Activated CD4-positive, alpha-beta T cell treated with anti-CD3 and anti-CD28 coated beads for 36 hours (primary cell): ENCODE measurements at regions not wholly inside any gene's neighbourhood (a gene's known extent, or its start where the extent isn't known, plus 50 kb on each side); places are given as distances from the start of the nearest gene placed in this dataset.

Experiments
- ATAC-seq: fragments of 200-7000 bp; cut with Tn5 transposase; one replicate; pipeline ENCODE4 v1.10.0; 2021; ENCODE audit warnings: mild to moderate bottlenecking, moderate library complexity
- CTCF ChIA-PET: fragments of 350-600 bp; sonication (Branson Sonifier 250); formaldehyde crosslinking; loops from one replicate; lab custom pipeline; 2021; ENCODE audit warnings: antibody characterized with exemption; lab: Charles Lee
- POLR2A ChIA-PET: fragments of 350-600 bp; sonication (Branson Sonifier 250); formaldehyde crosslinking; loops from one replicate; lab custom pipeline; 2021; ENCODE audit warnings: antibody characterized with exemption, inconsistent platforms; lab: Charles Lee
- DNase-seq: peaks from one replicate; pipeline ENCODE4 v3.0.0-alpha.2; 2020
- H3K27ac Mint-ChIP-seq: one replicate; pipeline ENCODE4 v1.8.0; 2021; ENCODE audit warnings: mixed read lengths
- H3K27me3 Mint-ChIP-seq: one replicate; pipeline ENCODE4 v1.8.0; 2021; ENCODE audit warnings: mixed read lengths
- H3K36me3 Mint-ChIP-seq: one replicate; pipeline ENCODE4 v1.8.0; 2021; ENCODE audit warnings: low read depth, mixed read lengths
- H3K4me1 Mint-ChIP-seq: one replicate; pipeline ENCODE4 v1.8.0; 2021; ENCODE audit warnings: mixed read lengths
- H3K4me3 Mint-ChIP-seq: one replicate; pipeline ENCODE4 v1.8.0; 2021; ENCODE audit warnings: mild to moderate bottlenecking, moderate library complexity, mixed read lengths
- H3K9me3 Mint-ChIP-seq: one replicate; pipeline ENCODE4 v1.8.0; 2021; ENCODE audit warnings: low read depth, mixed read lengths
- intact Hi-C, 2 experiments: fragments of 100-400 bp; cut with DNase I in 1 of 2; cut with micrococcal nuclease in 1 of 2; formaldehyde crosslinking; loops; one replicate each; pipeline versions ENCODE4 v1.14.2 to v1.15.1; 2022 to 2024; cut with DNase I, micrococcal nuclease

- ChIA-PET POLR2A (no interaction called here), CTCF (interaction anchor here (0.5 kb wide), 1 partner anchor 32 kb away, joined by 3 read pairs; no protein-coding TSS in a partner anchor)
- no peak overlapping the region for H3K4me3 Mint-ChIP-seq
- H3K36me3 Mint-ChIP-seq = no peaks in the 10 kb centered on the region
- H3K9me3 Mint-ChIP-seq = no peaks in the 10 kb centered on the region
- no peaks in the 10 kb centered on the region for H3K27me3 Mint-ChIP-seq
- no peaks in the 10 kb centered on the region for H3K4me1 Mint-ChIP-seq
- no peak overlapping the region for H3K27ac Mint-ChIP-seq
- no peak for ATAC-seq
- intact Hi-C loops = no loop called here
- no peak for DNase-seq
Observed at GRCh38 chr7:48703466-48703865, 220.9 kb upstream of the CDC14C start.

- Mint-ChIP-seq H3K27me3 (no peaks in the 10 kb centered on the region), H3K36me3 (no peaks in the 10 kb centered on the region), H3K4me3 (no peak overlapping the region), H3K27ac (no peak overlapping the region), H3K4me1 (no peaks in the 10 kb centered on the region), H3K9me3 (no peaks in the 10 kb centered on the region)
- ChIA-PET CTCF (no interaction called here), POLR2A (no interaction called here)
- ATAC-seq = no peak
- no peak for DNase-seq
- intact Hi-C loops = no loop called here
Observed at GRCh38 chr7:48708122-48708521, 216.2 kb upstream of the CDC14C start.

- H3K27me3 Mint-ChIP-seq = no peaks in the 10 kb centered on the region
- no peak overlapping the region for H3K4me3 Mint-ChIP-seq
- ChIA-PET CTCF (no interaction called here), POLR2A (no interaction called here)
- H3K4me1 Mint-ChIP-seq = no peaks in the 10 kb centered on the region
- H3K9me3 Mint-ChIP-seq = no peaks in the 10 kb centered on the region
- ATAC-seq = no peak
- DNase-seq = no peak
- H3K36me3 Mint-ChIP-seq = no peaks in the 10 kb centered on the region
- H3K27ac Mint-ChIP-seq = no peak overlapping the region
- intact Hi-C loops = no loop called here
Observed at GRCh38 chr7:48708635-48709034, 215.7 kb upstream of the CDC14C start.

- Mint-ChIP-seq H3K27me3 (no peaks in the 10 kb centered on the region), H3K4me1 (no peaks in the 10 kb centered on the region), H3K27ac (no peak overlapping the region), H3K36me3 (no peaks in the 10 kb centered on the region), H3K9me3 (no peaks in the 10 kb centered on the region), H3K4me3 (no peak overlapping the region)
- ATAC-seq (no peak), DNase-seq (no peak)
- intact Hi-C loops = no loop called here
- ChIA-PET POLR2A (interaction anchor here (0.7 kb wide), 1 partner anchor 1670 kb away, joined by 3 read pairs; no protein-coding TSS in a partner anchor), CTCF (no interaction called here)
Observed at GRCh38 chr7:48710995-48711394, 213.4 kb upstream of the CDC14C start.

- no peak overlapping the region for H3K27ac Mint-ChIP-seq
- no peaks in the 10 kb centered on the region for H3K9me3 Mint-ChIP-seq
- ATAC-seq (no peak), DNase-seq (no peak)
- peaks cover 1% of the 10 kb centered on the region for H3K27me3 Mint-ChIP-seq
- H3K4me1 Mint-ChIP-seq = no peaks in the 10 kb centered on the region
- ChIA-PET CTCF (no interaction called here), POLR2A (no interaction called here)
- H3K4me3 Mint-ChIP-seq = no peak overlapping the region
- H3K36me3 Mint-ChIP-seq = no peaks in the 10 kb centered on the region
- intact Hi-C loops = no loop called here
Observed at GRCh38 chr7:48718731-48719378, 205.5 kb upstream of the CDC14C start.

- Mint-ChIP-seq H3K36me3 (no peaks in the 10 kb centered on the region), H3K9me3 (peaks cover 6% of the 10 kb centered on the region), H3K27ac (no peak overlapping the region), H3K4me1 (no peaks in the 10 kb centered on the region), H3K27me3 (no peaks in the 10 kb centered on the region), H3K4me3 (no peak overlapping the region)
- intact Hi-C loops = no loop called here
- CTCF ChIA-PET = no interaction called here
- POLR2A ChIA-PET = no interaction called here
- no peak for DNase-seq
- ATAC-seq = no peak
Observed at GRCh38 chr7:48728799-48729198, 195.5 kb upstream of the CDC14C start.

GRCh38 chr7:48734695-48735406, 189.5 kb upstream of the CDC14C start:
- no peaks in the 10 kb centered on the region for H3K36me3 Mint-ChIP-seq

GRCh38 chr7:48741545-48741944, 182.8 kb upstream of the CDC14C start:
- H3K27ac Mint-ChIP-seq = no peak overlapping the region
- ATAC-seq (no peak), DNase-seq (no peak)
- no peaks in the 10 kb centered on the region for H3K4me1 Mint-ChIP-seq
- CTCF ChIA-PET = interaction anchor here (0.6 kb wide), 1 partner anchor 293 kb away, joined by 3 read pairs; no protein-coding TSS in a partner anchor
- H3K4me3 Mint-ChIP-seq = no peak overlapping the region
- H3K36me3 Mint-ChIP-seq = no peaks in the 10 kb centered on the region
- POLR2A ChIA-PET = no interaction called here
- intact Hi-C loops = no loop called here
- no peaks in the 10 kb centered on the region for H3K27me3 Mint-ChIP-seq
- peaks cover 9% of the 10 kb centered on the region for H3K9me3 Mint-ChIP-seq

More at GRCh38 chr7:48734695-48735406, 189.5 kb upstream of the CDC14C start:
- ATAC-seq (peak; percentile 39), DNase-seq (no peak)
- intact Hi-C loops = no loop called here
- CTCF ChIA-PET = no interaction called here
- Mint-ChIP-seq H3K4me1 (no peaks in the 10 kb centered on the region), H3K27me3 (no peaks in the 10 kb centered on the region), H3K27ac (no peak overlapping the region), H3K4me3 (no peak overlapping the region), H3K9me3 (peaks cover 6% of the 10 kb centered on the region)
- POLR2A ChIA-PET = no interaction called here

- DNase-seq (no peak), ATAC-seq (no peak)
- H3K4me1 Mint-ChIP-seq = no peaks in the 10 kb centered on the region
- H3K9me3 Mint-ChIP-seq = peaks cover 9% of the 10 kb centered on the region
- POLR2A ChIA-PET = no interaction called here
- no peak overlapping the region for H3K4me3 Mint-ChIP-seq
- H3K27me3 Mint-ChIP-seq = no peaks in the 10 kb centered on the region
- intact Hi-C loops = no loop called here
- no peaks in the 10 kb centered on the region for H3K36me3 Mint-ChIP-seq
- CTCF ChIA-PET = no interaction called here
- no peak overlapping the region for H3K27ac Mint-ChIP-seq
Observed at GRCh38 chr7:48742079-48742798, 182.1 kb upstream of the CDC14C start.

- H3K4me1 Mint-ChIP-seq = no peaks in the 10 kb centered on the region
- peaks cover 4% of the 10 kb centered on the region for H3K27me3 Mint-ChIP-seq
- H3K4me3 Mint-ChIP-seq = no peak overlapping the region
- DNase-seq = no peak
- intact Hi-C loops = no loop called here
- POLR2A ChIA-PET = no interaction called here
- H3K9me3 Mint-ChIP-seq = no peaks in the 10 kb centered on the region
- H3K27ac Mint-ChIP-seq = no peak overlapping the region
- ATAC-seq = no peak
- no peaks in the 10 kb centered on the region for H3K36me3 Mint-ChIP-seq
- CTCF ChIA-PET = no interaction called here
Observed at GRCh38 chr7:48748081-48748833, 176.1 kb upstream of the CDC14C start.

GRCh38 chr7:48755061-48755555, 169.2 kb upstream of the CDC14C start:
- H3K9me3 Mint-ChIP-seq = no peaks in the 10 kb centered on the region
- H3K27ac Mint-ChIP-seq = no peak overlapping the region
- ChIA-PET CTCF (no interaction called here), POLR2A (no interaction called here)
- no peaks in the 10 kb centered on the region for H3K36me3 Mint-ChIP-seq
- DNase-seq (no peak), ATAC-seq (no peak)
- H3K27me3 Mint-ChIP-seq = no peaks in the 10 kb centered on the region
- intact Hi-C loops = no loop called here
- H3K4me3 Mint-ChIP-seq = no peak overlapping the region
- no peaks in the 10 kb centered on the region for H3K4me1 Mint-ChIP-seq
